ENCODE measurements at regions not wholly inside any gene's neighbourhood (a gene's known extent, or its start where the extent isn't known, plus 50 kb on each side); places are given as distances from the start of the nearest gene placed in this dataset.
A peak's percentile ranks its signal among the peaks of the same experiment; 100 is the strongest.
"Not testable (repeated sequence)": the region's sequence is repeated elsewhere in the genome, so short reads cannot be mapped to it uniquely, and the experiment has no call there.

DNA sequence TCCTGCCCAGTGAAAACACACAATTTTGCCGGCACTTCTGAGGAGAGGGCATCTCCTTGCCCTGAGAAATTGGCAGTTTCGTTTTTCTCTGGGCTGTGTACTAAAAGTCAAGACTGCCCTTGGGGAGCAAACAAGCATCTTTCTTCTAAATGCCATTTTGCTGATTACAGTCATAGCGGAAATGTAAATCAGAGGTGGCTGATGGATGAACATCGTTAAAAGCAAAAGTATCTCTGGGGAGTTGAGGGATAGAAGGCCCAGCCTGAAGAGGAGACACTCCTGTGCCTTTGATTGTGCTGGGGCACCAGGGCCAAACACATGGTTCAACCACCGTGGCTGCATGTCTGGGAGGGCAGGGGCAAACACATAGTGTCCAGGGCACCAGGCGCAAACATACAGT lies 49.8 kb downstream of the ABCC12 start:
- DNase-seq = no peak

DNA sequence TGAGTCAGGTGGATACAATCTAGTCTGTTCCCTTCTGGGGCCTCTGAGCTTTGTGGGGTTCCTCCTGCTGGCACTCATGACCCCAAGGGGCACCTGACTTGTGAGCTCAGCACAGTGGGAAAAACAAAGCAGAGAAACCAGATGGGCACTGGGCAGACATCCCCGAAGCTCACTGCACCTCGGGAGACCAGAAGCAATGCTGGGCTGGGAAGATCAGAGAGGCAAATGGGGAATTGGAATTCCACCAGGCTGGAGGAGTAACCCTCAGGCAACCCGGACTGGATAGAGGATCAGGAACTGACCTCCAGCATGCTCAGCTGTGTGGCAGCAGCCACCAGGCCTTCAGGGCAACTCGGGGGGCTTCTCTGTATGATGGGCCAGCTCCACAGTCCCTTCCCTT lies 50.3 kb downstream of the ABCC12 start:
- DNase-seq = no peak

DNA sequence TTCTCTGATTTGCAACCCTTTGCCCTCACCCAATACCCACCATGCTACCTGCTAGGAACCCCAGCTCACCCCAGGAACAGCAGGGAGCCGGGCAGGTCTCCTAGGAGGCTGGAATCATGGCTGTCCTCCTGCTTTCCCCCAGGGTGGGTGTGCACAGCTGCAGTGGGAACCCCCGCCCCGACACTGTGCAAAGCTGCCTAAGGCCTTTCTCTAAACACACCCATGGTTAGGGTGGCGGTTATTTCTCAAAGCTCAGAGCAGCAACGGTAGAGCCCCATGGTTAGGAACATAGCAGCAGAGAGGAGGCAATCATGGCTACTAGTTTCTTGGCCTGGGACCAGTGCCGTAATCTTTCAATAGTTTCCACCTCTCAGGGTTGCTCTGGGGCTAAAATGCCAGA lies 52.2 kb downstream of the ABCC12 start:
- no peak for DNase-seq

DNA sequence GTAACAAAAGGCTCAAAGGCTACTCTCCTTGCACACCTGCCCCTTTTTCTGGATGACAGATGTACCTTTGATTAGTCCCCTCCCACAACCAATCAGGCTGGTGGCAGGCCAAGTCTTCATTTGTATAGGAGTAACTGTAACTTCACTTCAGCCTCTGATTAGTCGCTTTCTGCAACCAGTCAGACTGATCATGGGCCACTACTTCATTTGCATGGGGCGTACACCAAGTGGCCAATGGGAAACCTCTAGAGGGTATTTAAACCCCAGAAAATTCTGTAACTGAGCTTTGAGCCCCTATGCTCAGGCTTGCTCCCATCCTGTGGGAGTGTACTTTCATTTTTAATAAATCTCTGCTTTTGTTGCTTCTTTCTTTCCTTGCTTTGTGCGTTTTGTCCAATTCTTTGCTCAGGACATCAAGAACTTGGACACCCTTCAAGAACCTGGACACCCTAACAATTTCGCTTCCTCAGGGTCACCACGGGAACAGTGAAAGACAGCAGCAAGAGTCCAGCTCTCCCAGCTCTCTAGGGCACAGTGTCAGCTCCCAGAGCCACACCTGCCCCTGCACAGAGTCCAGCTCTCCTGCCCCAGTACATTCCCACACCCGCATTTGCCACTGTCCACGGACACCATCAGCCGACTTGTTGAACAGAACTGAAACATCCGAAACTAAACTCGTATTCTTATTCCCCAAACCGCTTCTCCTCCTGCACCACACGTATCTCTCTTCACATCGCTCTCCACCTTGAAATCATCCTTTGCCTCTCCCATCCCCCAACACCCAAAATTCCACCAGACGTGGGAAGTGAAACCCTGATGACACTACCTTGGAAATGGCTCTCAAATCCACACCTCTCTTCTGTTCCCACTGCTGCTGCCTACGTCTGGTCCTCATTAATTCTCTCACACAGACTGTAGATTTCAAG lies 53.4 kb downstream of the ABCC12 start:
- peak; percentile 87 for DNase-seq

DNA sequence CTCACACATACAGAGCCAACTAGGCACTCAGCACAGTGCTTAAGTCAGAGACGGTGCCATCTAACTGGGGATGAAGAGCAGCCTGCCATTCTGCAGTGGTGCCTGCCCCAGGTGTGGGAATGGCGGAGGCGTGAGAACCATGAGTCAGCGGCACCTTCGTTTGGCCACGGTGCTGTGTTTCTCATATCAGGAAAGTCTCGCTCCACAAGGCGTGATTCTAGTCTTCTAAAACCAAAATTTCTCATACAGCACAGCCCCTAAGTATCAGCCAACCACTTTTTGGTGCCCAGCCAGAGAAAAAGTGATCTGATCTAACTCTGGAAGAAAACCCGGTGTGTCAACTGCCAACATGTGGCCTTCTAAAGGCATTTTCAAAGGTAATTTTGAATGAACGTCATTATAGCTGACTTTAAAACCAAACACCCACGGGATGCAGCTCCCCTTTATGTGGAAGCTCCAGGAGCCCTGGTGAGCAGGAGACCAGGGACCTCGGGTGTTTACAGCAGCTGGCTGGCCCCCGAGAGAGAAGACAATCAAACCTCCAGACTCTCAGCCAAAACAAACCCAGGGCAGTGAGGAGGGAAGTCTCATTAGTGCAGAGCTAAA lies 54.6 kb downstream of the ABCC12 start:
- DNase-seq = no peak

DNA sequence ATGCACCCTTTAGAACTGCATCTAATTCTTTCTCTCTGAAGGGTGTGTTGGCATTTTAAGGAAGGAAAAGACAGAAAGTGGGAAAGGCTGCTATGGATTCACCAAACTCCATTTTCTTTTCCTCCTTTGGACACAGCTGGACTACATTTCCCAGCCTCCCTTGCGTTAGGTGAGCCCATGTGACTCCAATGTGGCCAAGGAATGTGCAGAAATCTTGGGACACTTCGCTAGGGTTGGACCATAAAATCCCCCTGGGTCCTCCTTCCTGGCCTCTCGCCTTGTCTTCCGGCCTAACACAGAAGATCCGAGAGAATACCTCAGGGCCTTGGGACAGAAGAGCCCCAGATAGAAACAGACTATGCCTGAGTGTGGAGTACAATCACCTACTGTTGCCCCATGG lies 56.3 kb downstream of the ABCC12 start:
- no peak for DNase-seq

DNA sequence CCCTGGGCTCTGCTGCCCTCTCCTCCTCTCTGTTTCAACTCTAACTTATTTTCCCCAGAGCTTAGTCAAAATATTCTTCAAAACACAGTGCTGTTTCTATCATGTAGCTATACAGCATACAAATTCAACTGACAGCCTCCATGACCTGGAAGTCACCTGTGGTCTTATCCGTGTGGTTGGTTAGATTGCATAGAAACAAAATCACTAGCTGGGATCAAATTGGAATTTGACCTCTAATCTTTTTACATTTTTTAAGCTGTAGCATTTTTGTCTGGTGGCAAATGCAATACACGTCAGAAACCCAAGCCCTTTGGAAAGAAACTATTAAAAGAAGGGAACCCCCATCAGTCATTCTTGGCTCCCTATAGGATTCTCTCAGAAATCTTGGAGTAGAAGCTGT lies 57.3 kb downstream of the ABCC12 start:
- DNase-seq = no peak

DNA sequence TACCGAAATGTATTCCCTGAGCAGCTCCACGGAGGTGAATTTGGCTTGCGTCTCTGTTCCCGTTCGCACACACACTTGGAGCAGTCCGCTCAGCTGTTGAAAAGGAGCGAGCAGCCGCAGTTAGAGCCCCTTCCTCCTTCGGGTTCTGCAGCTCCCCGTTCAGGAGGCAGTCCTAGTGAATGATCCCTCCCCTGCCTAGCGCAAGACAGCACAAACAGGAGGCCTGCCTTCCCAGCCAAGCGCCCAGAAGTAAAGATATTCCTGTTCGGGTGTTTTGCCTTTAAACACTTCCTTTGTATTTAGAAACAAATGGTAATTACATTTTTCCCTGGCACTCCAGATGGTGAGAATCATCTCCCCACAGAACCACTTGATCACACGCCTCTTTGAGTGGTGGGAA lies 64.7 kb downstream of the ABCC12 start:
- DNase-seq = no peak

DNA sequence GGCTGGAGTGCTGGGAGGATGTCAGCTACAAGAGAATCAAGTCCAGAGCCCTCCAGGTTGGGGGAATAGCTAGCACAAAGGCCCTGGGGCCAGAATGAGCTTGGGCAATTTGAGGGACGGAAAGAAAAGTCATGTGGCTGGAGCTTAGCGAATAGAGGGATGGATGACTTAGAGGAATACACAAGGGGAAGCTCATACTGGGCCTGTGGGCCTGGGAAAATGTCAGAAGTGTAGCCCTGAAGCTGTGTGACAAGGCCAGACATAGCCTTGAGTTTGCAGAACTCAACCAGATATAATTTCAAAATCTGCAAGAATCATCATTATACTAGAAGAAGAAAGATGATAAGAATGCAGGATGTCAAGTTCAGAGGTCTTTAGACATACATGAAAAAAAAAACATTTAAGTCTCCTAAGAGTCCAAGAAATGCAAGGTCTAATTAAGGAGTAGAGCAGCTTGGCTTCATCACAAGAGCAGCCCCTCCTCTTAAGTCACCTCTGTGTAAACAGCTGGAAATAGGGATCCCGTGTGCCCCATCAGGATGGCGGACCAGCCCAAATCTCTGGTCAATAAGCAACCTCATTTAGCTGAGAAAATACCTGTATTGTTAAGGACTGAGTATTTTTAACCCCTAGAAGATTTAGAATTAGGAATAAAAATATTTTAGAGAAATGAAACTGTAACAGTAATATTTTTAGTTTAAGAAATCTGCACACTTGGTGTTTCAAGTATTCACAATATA lies 66.6 kb downstream of the ABCC12 start:
- no peak for DNase-seq

DNA sequence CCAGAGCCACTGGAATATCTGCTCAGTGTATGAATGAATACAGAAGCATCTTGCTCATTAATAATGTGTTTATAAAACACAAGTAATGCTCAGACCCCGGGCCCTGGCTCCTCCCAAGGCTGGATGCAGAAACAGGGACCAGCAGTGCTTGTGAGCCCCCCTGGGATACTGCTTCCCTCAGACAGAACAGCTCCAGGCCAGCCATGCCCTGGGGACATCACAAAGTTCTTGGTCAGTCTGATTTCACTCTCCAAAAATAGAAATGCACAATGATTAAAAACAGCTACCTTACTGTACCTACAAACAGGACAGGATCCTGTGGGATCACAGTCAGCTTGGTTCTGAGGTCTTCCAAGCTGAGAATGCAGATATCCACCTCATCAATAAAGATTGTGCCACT lies 68.2 kb downstream of the ABCC12 start:
- DNase-seq = no peak

DNA sequence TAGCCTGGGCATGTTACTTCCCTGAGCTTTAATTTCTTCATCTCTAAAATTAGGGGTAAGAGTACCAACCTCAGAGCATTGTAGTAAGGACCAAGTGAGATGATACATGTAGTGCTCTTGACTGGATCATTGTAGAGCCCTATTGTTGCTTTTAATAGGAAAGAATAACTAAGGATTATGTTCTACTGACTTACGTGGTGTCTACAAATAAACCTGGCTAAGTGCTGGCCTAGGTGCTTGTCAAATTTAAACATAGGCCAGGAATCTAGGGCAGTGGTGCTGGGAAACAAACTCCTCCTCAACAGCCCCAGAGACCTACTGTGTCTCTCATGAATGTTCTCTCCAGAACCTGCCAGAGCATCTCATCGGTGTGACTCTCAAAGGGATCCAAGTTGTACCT lies 69.4 kb downstream of the ABCC12 start:
- no peak for DNase-seq

DNA sequence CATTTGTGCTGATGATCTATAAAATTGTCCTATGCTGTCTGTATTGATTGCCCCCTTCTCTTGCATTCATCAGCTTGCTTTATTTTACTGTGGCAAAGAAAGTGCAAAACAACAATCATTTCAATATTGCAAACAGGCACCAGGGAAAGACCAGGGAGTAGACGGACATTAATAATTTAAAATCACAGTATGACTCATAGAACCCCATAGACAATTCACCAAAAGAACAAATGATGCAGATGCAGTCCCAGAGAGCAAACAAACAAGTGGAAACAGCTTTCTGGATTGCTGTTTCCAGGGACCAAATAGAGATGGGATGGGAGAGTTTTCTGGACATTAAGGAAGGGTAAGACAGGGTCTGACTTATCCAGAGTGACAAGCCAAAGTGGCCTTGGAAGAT lies 70.1 kb downstream of the ABCC12 start:
- DNase-seq = no peak

DNA sequence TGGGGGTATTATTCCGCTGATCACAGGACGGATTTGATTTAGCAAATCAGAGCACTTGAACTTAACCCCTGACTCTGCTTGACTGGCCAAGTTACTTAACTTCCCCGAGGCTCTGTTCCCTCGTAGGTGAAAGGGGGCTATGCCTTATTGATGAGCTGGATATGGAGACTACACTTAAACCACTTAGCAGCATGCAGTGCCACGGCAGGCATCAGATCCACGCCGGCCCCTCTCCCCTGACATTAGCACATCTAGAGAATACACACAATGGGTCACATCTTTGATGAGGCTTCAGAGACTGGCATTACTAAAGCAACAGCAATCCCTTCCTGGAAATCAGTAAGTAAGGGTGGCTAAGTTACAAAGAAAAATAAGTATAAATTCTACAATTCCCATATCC lies 71.0 kb downstream of the ABCC12 start:
- no peak for DNase-seq

DNA sequence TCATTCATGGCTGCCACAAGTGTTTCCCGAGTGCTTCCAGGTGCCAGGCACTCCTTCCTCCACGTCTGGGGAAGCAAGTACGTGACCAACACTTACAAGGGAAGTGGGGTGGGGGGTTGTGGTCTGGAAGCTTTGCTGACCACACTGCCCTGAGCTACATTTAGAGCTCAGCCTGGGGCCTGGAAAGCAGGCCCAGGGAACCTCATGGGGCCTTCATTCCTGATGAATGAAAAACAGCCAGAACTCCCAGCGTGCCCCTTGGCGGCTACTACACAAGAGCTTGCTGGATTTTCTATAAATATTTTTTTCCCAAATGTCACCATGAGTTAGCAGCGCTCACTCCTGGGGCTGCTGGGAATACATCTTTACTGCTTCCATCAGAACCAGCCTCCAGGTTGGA lies 73.3 kb downstream of the ABCC12 start:
- DNase-seq = no peak

DNA sequence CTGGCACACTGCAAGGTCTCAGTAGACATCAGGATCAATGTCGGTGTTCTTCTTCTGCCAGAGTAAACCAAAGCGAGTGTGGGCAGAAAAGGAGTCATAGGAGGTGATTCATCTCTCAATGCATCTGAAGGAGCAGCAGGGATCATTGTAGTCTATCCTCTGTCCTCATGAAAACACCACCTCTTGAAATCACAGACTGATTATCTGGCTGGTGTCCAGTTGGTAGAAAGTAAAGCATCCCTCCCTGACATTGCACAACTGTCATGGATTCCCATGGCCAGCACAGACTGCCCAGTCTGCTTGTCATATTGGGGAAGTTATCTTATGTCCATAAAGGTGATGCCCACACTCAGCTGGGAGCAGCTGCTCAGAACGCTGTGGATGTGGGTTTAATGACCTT lies 74.1 kb downstream of the ABCC12 start:
- no peak for DNase-seq

DNA sequence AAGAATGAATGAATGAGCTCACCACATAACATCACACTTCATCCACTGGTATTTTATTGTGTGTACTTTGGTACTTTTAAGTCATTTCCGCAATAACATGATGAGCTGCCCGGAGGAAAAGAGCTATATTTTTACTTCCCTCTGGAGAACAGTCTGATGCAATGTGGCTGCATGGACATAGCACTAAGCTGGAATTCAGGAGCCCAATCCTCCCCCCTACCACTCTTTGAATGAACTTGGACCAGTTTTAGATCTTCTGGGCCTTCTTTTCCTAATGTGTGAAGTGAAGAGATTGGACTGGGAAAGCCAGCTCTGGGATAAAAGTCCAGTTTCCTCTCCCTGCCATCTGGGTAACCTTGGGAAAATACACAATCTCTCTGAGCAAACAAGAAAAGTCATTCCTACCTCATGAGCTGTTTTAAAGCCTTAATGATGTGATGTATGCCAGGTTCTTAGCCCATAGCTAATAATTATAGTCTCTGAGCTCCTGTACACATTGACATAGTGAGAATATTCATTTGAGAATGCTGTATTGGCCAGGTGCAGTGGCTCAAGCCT lies 79.3 kb downstream of the ABCC12 start:
- no peak for DNase-seq

DNA sequence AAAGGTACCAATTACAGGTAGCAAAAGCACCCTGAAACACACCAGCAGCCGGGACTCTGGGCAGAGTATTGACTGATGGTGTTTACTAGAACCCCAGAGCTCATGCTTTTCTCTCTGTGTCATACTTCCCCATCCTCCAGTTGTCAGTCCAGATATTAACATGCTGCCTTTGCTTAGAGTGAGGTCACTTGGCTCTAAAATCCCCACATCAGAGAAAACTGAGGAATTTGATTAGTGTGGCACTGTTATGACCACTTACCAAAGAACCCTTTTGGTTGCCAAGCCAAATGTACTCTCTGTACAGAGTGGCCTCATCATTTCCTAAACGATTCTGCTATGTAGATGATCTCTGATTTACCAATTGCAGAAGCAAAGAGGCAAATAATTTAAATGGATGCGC lies 80.4 kb downstream of the ABCC12 start:
- no peak for DNase-seq

DNA sequence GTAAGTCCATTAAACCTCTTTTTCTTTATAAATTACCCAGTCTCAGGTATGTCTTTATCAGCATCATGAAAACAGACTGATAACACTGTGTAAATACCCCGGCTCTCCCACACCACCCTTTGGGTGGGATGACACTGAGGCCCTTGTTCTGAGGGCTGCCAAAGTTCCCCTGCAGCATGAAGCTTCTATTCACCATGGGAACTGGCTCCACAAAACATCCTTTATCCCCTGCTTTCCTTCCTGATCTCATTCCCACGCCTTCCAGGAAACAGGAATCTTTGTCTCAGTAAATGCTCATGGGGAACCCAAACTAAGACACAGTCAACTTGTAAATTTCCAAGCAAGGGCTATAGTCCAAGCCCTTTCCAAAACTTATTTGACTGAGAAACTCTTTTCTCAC lies 88.4 kb downstream of the ABCC12 start:
- DNase-seq = no peak

DNA sequence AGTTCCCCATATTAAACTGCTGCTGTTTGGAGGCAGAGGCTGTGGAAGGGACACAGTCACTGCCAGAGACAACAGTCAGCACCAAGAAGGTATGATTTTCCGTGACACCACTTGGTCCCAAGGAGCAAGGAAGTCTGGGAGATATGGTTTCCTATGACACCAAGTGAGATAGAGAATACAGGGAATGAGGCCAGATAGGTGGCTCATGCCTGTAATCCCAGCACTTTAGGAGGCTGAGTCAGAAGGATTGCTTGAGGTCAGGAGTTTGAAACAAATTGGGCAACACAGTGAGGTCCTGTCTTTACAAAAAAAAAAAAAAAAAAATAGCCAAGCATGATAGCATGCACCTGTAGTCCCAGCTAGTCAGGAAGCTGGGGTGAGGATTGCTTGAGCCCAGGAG lies 90.8 kb downstream of the ABCC12 start:
- DNase-seq = no peak

DNA sequence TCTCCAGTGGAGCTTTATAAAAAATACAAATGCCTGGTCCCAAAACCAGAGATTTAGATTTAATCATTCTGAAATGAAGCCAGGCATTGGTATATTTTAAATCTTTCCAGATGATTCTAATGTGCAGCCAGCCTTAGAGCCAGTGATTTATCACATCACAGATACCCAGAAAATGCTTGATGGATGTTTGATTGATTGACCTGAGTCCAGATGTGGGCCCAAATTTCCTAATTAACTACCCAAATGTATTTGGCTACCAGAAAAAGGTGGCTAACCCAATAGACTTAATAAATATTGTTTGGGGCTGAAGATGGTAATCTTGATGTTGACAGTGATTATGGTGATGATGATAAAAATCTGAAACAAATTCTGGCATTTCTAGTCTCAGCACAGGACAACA lies 93.1 kb downstream of the ABCC12 start:
- no peak for DNase-seq

DNA sequence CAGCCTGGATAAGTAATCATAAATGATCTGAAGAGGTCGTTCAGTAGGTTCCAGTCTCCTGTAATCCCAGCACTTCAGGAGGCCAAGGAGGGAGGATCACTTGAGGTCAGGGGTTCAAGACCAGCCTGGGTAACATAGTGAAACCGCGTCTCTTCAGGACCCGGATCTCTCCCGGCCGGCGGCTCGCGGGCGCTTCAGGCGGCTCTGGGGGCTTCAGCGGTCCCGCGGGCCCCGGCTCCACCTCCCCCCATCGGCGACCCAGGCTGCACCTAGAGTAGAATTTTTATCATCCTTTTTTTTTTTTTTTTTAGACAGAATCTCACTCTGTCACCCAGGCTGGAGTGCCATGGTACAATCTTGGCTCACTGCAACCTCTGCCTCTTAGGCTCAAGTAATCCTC lies 95.9 kb downstream of the ABCC12 start:
- DNase-seq = no peak

DNA sequence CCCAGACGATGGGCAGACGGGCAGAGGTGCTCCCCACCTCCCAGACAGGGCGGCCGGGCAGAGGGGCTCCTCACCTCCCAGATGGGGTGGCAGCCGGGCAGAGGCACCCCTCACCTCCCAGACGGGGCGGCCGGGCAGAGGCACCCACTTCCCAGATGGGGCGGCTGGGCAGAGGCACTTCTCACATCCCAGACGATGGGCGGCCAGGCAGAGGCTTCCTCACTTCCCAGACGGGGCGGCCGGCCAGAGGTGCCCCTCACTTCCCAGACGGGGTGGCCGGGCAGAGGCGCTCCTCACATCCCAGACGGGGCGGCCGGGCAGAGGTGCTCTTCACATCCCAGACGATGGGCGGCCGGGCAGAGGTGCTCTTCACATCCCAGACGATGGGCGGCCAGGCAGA lies 96.6 kb downstream of the ABCC12 start:
- DNase-seq = not testable (repeated sequence)

DNA sequence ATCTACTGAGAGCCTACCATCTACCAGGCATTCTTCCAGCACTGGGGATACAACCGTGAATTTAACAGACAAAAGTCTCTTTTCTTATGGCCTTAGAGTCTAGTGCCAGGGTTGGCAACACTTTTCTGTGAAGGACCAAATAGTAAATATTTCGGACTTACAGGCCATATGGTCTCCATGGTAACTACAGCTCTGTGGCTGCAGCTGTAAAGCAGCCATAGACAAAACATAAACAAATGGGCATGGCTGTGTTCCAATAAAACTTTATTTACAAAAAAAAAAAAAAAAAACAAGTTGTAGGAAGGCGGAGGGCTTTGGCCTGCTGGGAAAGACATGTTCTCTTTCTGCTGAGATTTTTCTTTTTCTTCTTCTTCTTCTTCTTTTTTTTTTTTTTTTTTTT lies 98.7 kb downstream of the ABCC12 start:
- no peak for DNase-seq

Measured in NCI-H510A treated with DMSO at 0.1 percent for 48 hours (cell line).